DND-41 (cell line): ENCODE measurements at regions not wholly inside any gene's neighbourhood (a gene's known extent, or its start where the extent isn't known, plus 50 kb on each side); places are given as distances from the start of the nearest gene placed in this dataset.

Source experiments
- ATAC-seq: fragments of 200-7000 bp; cut with Tn5 transposase; 3 replicates; pipeline ENCODE4 v1.9.1; 2021; ENCODE audit warnings: low read depth; ENCODE audit not compliant: insufficient read depth
- DNase-seq: peaks from one replicate; pipeline ENCODE4 v3.0.0-alpha.2; 2020
- H2AFZ ChIP-seq: 2 replicates; pipeline ENCODE4 v1.6.0; 2012; ENCODE audit warnings: low read depth, low read length
- H3K27ac ChIP-seq: 2 replicates; pipeline ENCODE4 v1.5.1; 2012; ENCODE audit warnings: low read length, inconsistent platforms
- H3K27me3 ChIP-seq: fragments of 200-600 bp; sonication (generic); 2 replicates; pipeline ENCODE4 v1.6.0; 2012; ENCODE audit warnings: low read length, mild to moderate bottlenecking, inconsistent platforms; ENCODE audit not compliant: insufficient read depth, poor library complexity
- H3K36me3 ChIP-seq: 2 replicates; pipeline ENCODE4 v1.5.1; 2012; ENCODE audit warnings: low read length, inconsistent platforms; ENCODE audit not compliant: insufficient read depth
- H3K4me1 ChIP-seq: 2 replicates; pipeline ENCODE4 v1.5.1; 2012; ENCODE audit warnings: mild to moderate bottlenecking, low read length; ENCODE audit not compliant: insufficient read depth
- H3K4me2 ChIP-seq: 2 replicates; pipeline ENCODE4 v1.6.0; 2012; ENCODE audit warnings: mild to moderate bottlenecking, moderate library complexity, low read length, inconsistent platforms; ENCODE audit not compliant: insufficient read depth
- H3K4me3 ChIP-seq, 2 experiments: fragments of 200-600 bp in 1 of 2; shearing (Covaris generic) in 1 of 2; 2 replicates each; pipeline ENCODE4 v1.5.1; 2012 to 2016; ENCODE audit warnings: inconsistent platforms in 2 of 2, low read length in 2 of 2, mild to moderate bottlenecking in 2 of 2, low read depth in 1 of 2, moderate library complexity in 1 of 2
- H3K79me2 ChIP-seq: 2 replicates; pipeline ENCODE4 v1.6.0; 2012; ENCODE audit warnings: low read length, inconsistent platforms; ENCODE audit not compliant: insufficient read depth
- H3K9ac ChIP-seq: 2 replicates; pipeline ENCODE4 v1.6.0; 2012; ENCODE audit warnings: low read depth, mild to moderate bottlenecking, inconsistent platforms, low read length, moderate library complexity
- H3K9me3 ChIP-seq: 2 replicates; pipeline ENCODE4 v1.5.1; 2012; ENCODE audit warnings: low read length, moderate library complexity, mild to moderate bottlenecking, inconsistent platforms; ENCODE audit not compliant: insufficient read depth, severe bottlenecking
- H4K20me1 ChIP-seq: 2 replicates; pipeline ENCODE4 v1.6.0; 2012; ENCODE audit warnings: low read length; ENCODE audit not compliant: insufficient read depth
- CTCF ChIP-seq: IDR thresholded peaks from 2 replicates; pipeline ENCODE4 v1.5.1; 2012; ENCODE audit warnings: borderline replicate concordance, low read length, moderate library complexity, mild to moderate bottlenecking; ENCODE audit not compliant: poor library complexity, severe bottlenecking; ENCODE audit errors: extremely low read depth
- EZH2 ChIP-seq: IDR thresholded peaks from 3 replicates; pipeline ENCODE4 v1.6.1; 2012; ENCODE audit warnings: borderline replicate concordance, low read depth, mild to moderate bottlenecking, moderate library complexity, low read length, inconsistent platforms; ENCODE audit not compliant: severe bottlenecking

GRCh38 chr4:187077744-187078401, 354.2 kb upstream of the FAT1 start:
- Histone ChIP-seq H3K4me3 (no peak overlapping the region), H2AFZ (no peak overlapping the region), H3K9ac (no peak overlapping the region), H4K20me1 (no peaks in the 10 kb centered on the region), H3K9me3 (no peaks in the 10 kb centered on the region), H3K4me1 (no peaks in the 10 kb centered on the region), H3K79me2 (no peaks in the 10 kb centered on the region), H3K27me3 (no peaks in the 10 kb centered on the region), H3K27ac (no peak overlapping the region), H3K4me2 (no peak overlapping the region), H3K36me3 (no peaks in the 10 kb centered on the region)
- ATAC-seq (no peak), DNase-seq (no peak)
- TF ChIP-seq EZH2 (no peak), CTCF (no peak)

GRCh38 chr4:187084701-187085100, 361.0 kb upstream of the FAT1 start:
- no peaks in the 10 kb centered on the region for H3K27me3 ChIP-seq
- ATAC-seq = no peak

GRCh38 chr4:187085339-187085738, 361.7 kb upstream of the FAT1 start:
- no peaks in the 10 kb centered on the region for H4K20me1 ChIP-seq
- H3K9ac ChIP-seq = no peak overlapping the region
- H3K4me1 ChIP-seq = no peaks in the 10 kb centered on the region
- no peak overlapping the region for H3K4me3 ChIP-seq
- H3K27me3 ChIP-seq = no peaks in the 10 kb centered on the region
- H3K27ac ChIP-seq = no peak overlapping the region
- no peaks in the 10 kb centered on the region for H3K36me3 ChIP-seq
- H3K79me2 ChIP-seq = no peaks in the 10 kb centered on the region
- H3K9me3 ChIP-seq = no peaks in the 10 kb centered on the region
- no peak overlapping the region for H2AFZ ChIP-seq
- TF ChIP-seq CTCF = no peak
- no peak for TF ChIP-seq EZH2
- no peak overlapping the region for H3K4me2 ChIP-seq
- DNase-seq (no peak), ATAC-seq (no peak)

More at GRCh38 chr4:187084701-187085100, 361.0 kb upstream of the FAT1 start:
- no peak for DNase-seq
- Histone ChIP-seq H3K36me3 (no peaks in the 10 kb centered on the region), H3K4me3 (no peak overlapping the region), H3K4me2 (no peak overlapping the region), H3K79me2 (no peaks in the 10 kb centered on the region), H3K27ac (no peak overlapping the region), H4K20me1 (no peaks in the 10 kb centered on the region), H3K9ac (no peak overlapping the region), H2AFZ (no peak overlapping the region), H3K4me1 (no peaks in the 10 kb centered on the region), H3K9me3 (no peaks in the 10 kb centered on the region)
- TF ChIP-seq EZH2 (no peak), CTCF (no peak)
